Rectal smooth muscle tissue (tissue), 1 donor: ENCODE measurements at regions not wholly inside any gene's neighbourhood (a gene's known extent, or its start where the extent isn't known, plus 50 kb on each side); places are given as distances from the start of the nearest gene placed in this dataset.

Source experiments
- H3K27ac ChIP-seq: one replicate; pipeline ENCODE4 v1.7.0; 2013; ENCODE audit warnings: low read depth, low read length, inconsistent platforms
- H3K27me3 ChIP-seq: one replicate; pipeline ENCODE4 v1.7.0; 2013; ENCODE audit warnings: low read length; ENCODE audit not compliant: control insufficient read depth, insufficient read depth
- H3K36me3 ChIP-seq: one replicate; pipeline ENCODE4 v1.7.0; 2013; ENCODE audit warnings: low read length; ENCODE audit not compliant: control insufficient read depth, insufficient read depth
- H3K4me1 ChIP-seq: one replicate; pipeline ENCODE4 v1.7.0; 2013; ENCODE audit warnings: low read length; ENCODE audit not compliant: control insufficient read depth, insufficient read depth
- H3K4me3 ChIP-seq: one replicate; pipeline ENCODE4 v1.7.0; 2013; ENCODE audit warnings: low read length
- H3K9ac ChIP-seq: one replicate; pipeline ENCODE4 v1.7.0; 2013; ENCODE audit warnings: low read length

- Histone ChIP-seq H3K4me1 (no peaks in the 10 kb centered on the region), H3K4me3 (no peak overlapping the region), H3K27me3 (no peaks in the 10 kb centered on the region), H3K9ac (no peak overlapping the region), H3K36me3 (no peaks in the 10 kb centered on the region), H3K27ac (no peak overlapping the region)
Measured at GRCh38 chr13:39970177-39970846, 314.9 kb downstream of the COG6 start.

DNA sequence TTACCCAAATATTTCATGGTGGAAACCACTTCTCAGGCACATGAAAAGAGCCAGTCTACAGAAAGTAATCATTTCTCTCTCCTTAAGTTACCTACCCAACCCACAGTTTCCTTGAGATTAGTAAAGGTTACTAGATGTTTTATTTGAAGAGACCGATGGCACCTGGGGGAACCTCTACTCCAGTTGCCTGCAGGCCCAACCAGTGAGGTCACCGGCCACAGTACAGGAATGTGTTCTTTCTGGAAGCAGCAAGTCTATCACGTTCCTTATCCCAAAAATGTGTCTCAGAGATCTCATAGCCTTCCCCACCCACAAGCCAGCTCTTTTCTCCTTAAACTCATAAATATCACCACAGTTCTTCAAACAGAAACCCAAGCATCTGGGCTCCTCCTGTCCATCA, 316.1 kb downstream of the COG6 start:
- H3K4me1 ChIP-seq: no peaks in the 10 kb centered on the region

DNA sequence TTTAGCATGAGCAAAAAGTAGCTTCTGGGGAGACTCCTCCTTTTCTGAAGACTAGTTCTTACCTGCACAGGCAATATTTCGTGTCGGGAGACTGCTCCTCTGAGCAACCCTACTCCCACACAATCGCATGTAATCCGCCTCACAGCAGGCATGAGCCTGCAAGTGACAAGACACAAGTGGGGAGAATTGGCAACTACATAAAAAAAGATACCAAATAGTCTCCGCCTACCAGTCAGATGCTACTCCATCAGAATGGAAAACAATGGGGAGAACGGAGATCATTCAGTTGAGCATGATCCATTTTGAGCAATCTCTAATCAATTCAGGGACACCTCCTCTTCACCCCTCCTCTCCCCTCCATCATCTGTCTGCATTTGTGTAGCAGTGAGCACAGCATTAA, 321.0 kb downstream of the COG6 start:
- Histone ChIP-seq H3K4me1 (no peaks in the 10 kb centered on the region), H3K9ac (no peak overlapping the region), H3K27ac (no peak overlapping the region), H3K4me3 (no peak overlapping the region), H3K36me3 (no peaks in the 10 kb centered on the region), H3K27me3 (no peaks in the 10 kb centered on the region)

More for the DNA sequence above, 316.1 kb downstream of the COG6 start:
- H3K36me3 ChIP-seq: no peaks in the 10 kb centered on the region
- H3K4me3 ChIP-seq: no peak overlapping the region
- no peak overlapping the region for H3K9ac ChIP-seq
- no peaks in the 10 kb centered on the region for H3K27me3 ChIP-seq
- H3K27ac ChIP-seq: no peak overlapping the region

- no peak overlapping the region for H3K4me3 ChIP-seq
Measured at GRCh38 chr13:39981056-39981455, 325.6 kb downstream of the COG6 start.

DNA sequence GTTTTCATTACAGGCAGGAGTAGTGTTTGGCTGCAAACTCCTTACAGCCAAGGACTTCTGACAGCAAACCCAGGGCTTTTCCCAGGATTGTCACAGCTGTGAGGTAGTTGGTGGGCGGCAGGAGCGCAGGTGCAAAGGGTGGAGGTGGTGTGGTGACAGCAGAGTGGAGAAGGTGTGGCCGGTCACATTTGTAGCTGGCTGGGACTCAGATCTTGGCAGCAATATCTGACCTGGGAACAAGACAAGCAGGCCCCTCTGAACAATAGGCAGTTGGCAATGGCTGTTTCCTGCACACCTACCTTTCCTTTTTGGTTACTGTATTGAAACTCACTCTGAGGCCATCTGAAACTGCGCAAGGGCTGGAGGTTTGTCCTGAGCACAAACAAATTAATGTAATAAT, 327.3 kb downstream of the COG6 start:
- Histone ChIP-seq H3K27ac (no peak overlapping the region), H3K36me3 (no peaks in the 10 kb centered on the region), H3K27me3 (no peaks in the 10 kb centered on the region), H3K4me1 (no peaks in the 10 kb centered on the region), H3K4me3 (no peak overlapping the region), H3K9ac (no peak overlapping the region)

More at GRCh38 chr13:39981056-39981455, 325.6 kb downstream of the COG6 start:
- Histone ChIP-seq H3K27ac (no peak overlapping the region), H3K36me3 (no peaks in the 10 kb centered on the region), H3K9ac (no peak overlapping the region), H3K27me3 (no peaks in the 10 kb centered on the region), H3K4me1 (no peaks in the 10 kb centered on the region)

- Histone ChIP-seq H3K4me3 (no peak overlapping the region), H3K36me3 (no peaks in the 10 kb centered on the region), H3K27ac (no peak overlapping the region), H3K27me3 (no peaks in the 10 kb centered on the region), H3K9ac (no peak overlapping the region), H3K4me1 (no peaks in the 10 kb centered on the region)
Measured at GRCh38 chr13:39985071-39985470, 329.6 kb downstream of the COG6 start.

GRCh38 chr13:39988351-39988750, 332.9 kb downstream of the COG6 start:
- Histone ChIP-seq H3K4me1 (no peaks in the 10 kb centered on the region), H3K4me3 (no peak overlapping the region), H3K27me3 (no peaks in the 10 kb centered on the region), H3K27ac (no peak overlapping the region), H3K36me3 (no peaks in the 10 kb centered on the region), H3K9ac (no peak overlapping the region)

DNA sequence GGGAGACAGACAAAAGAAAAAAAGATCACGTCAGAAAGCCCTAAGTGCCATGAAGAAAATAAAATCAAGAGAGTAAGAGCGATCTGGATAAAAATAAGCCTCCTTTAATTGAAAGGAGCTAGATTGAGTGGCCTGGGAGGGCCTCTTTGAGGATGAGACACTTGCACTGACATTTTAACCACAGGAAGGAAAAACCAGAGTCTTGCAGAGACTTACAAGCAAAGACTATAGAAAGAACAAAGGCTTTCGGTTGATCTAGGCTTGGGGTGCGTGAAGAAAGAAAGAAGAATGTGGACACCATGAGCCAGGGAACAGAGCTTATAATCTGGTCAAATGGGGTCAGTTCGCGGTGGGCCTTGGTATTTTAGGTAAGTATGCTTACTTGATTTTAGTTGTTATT, 342.7 kb downstream of the COG6 start:
- Histone ChIP-seq H3K27ac (no peak overlapping the region), H3K27me3 (no peaks in the 10 kb centered on the region), H3K9ac (no peak overlapping the region), H3K4me1 (no peaks in the 10 kb centered on the region), H3K36me3 (no peaks in the 10 kb centered on the region), H3K4me3 (no peak overlapping the region)

DNA sequence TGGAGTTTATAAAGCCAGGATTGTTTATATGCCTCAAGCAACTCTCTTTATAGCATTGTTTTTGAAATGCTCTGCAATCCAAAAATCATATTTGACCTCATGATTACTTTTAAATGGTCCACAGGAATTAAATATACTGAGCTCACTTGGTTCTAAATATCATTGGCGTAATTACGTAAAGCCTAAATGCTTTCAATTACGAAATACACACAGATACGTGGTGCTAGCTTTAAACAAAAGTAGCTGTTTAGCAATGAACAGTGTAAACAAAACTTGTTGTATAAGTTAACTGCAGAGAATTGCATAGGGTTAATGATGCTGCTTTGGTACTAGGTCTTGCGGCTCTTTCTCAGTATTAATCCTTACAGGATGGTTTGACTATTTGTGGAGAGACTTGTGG, 346.6 kb downstream of the COG6 start:
- H3K36me3 ChIP-seq: no peaks in the 10 kb centered on the region
- H3K9ac ChIP-seq: no peak overlapping the region
- H3K4me1 ChIP-seq: no peaks in the 10 kb centered on the region
- no peak overlapping the region for H3K4me3 ChIP-seq
- no peak overlapping the region for H3K27ac ChIP-seq
- no peaks in the 10 kb centered on the region for H3K27me3 ChIP-seq

DNA sequence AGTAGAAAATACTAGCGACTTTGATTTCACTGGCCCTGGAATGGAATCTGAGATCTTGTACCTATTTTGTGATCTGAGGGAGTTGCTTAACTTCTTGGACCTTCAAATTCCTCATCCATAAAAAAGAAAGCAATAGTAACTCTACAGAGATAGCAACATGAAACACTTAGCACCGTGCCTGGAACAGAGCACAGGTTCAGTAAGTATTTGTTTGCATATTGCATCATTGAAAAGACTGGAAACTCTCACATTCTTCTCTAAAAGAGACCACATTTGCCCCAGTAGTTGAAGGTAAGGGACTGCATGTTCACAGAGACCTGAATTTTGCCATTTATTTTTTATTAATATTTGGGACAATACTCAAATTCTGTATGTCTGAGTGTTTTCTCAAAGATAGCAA, 358.1 kb downstream of the COG6 start:
- Histone ChIP-seq H3K9ac (no peak overlapping the region), H3K4me3 (no peak overlapping the region), H3K27me3 (no peaks in the 10 kb centered on the region), H3K27ac (no peak overlapping the region), H3K36me3 (no peaks in the 10 kb centered on the region), H3K4me1 (no peaks in the 10 kb centered on the region)

- Histone ChIP-seq H3K27ac (no peak overlapping the region), H3K27me3 (no peaks in the 10 kb centered on the region), H3K4me1 (no peaks in the 10 kb centered on the region), H3K9ac (no peak overlapping the region), H3K36me3 (no peaks in the 10 kb centered on the region), H3K4me3 (no peak overlapping the region)
Measured at GRCh38 chr13:40016953-40017660, 361.6 kb downstream of the COG6 start.

- Histone ChIP-seq H3K36me3 (no peaks in the 10 kb centered on the region), H3K4me1 (no peaks in the 10 kb centered on the region), H3K4me3 (no peak overlapping the region), H3K27ac (no peak overlapping the region), H3K27me3 (no peaks in the 10 kb centered on the region), H3K9ac (no peak overlapping the region)
Measured at GRCh38 chr13:40017662-40018262, 362.3 kb downstream of the COG6 start.
